Colonic mucosa (tissue), 4 donors: ENCODE measurements at regions not wholly inside any gene's neighbourhood (a gene's known extent, or its start where the extent isn't known, plus 50 kb on each side); places are given as distances from the start of the nearest gene placed in this dataset.
"Not testable (repeated sequence)": the region's sequence is repeated elsewhere in the genome, so short reads cannot be mapped to it uniquely, and the experiment has no call there.

Experiments
- DNase-seq: peaks from one replicate; pipeline ENCODE4 v3.0.0-alpha.2; 2020
- H3K27ac ChIP-seq: fragments of 200-600 bp; one replicate; pipeline ENCODE4 v1.8.0; 2021
- H3K27me3 ChIP-seq: fragments of 200-600 bp; one replicate; pipeline ENCODE4 v1.8.0; 2021
- H3K36me3 ChIP-seq: fragments of 200-600 bp; one replicate; pipeline ENCODE4 v1.8.0; 2021
- H3K4me1 ChIP-seq: fragments of 200-600 bp; one replicate; pipeline ENCODE4 v1.8.0; 2021; ENCODE audit warnings: mild to moderate bottlenecking
- H3K4me3 ChIP-seq: fragments of 200-600 bp; one replicate; pipeline ENCODE4 v1.8.0; 2021
- H3K9ac ChIP-seq, 2 donors: one replicate each; pipeline ENCODE4 v1.7.0; 2013; ENCODE audit warnings: control low read depth in 2 of 2, low read depth in 2 of 2, low read length in 2 of 2
- H3K9me3 ChIP-seq: fragments of 200-600 bp; one replicate; pipeline ENCODE4 v1.8.0; 2021
- CTCF ChIP-seq: fragments of 200-600 bp; IDR thresholded peaks from one replicate; pipeline ENCODE4 v1.8.0; 2022; ENCODE audit warnings: antibody characterized with exemption, mild to moderate bottlenecking
- intact Hi-C: fragments of 100-400 bp; cut with DNase I; formaldehyde crosslinking; loops from one replicate; pipeline ENCODE4 v1.14.1; 2022
- donor health status: healthy.
- donor health status: DM: no; HTN: no; CAD: no.
- donor health status: DM: no; HTN: no; CAD: no.

- no peak overlapping the region for H3K4me3 ChIP-seq
- H3K9me3 ChIP-seq, result no peaks in the 10 kb centered on the region
- no peaks in the 10 kb centered on the region for H3K4me1 ChIP-seq
- no peak overlapping the region for H3K27ac ChIP-seq
- H3K27me3 ChIP-seq, result no peaks in the 10 kb centered on the region
- TF ChIP-seq CTCF, result no peak
- H3K9ac ChIP-seq, result no peak overlapping the region
- no peaks in the 10 kb centered on the region for H3K36me3 ChIP-seq
- no peak for DNase-seq
- intact Hi-C loops, result no loop called here
Measured at GRCh38 chr5:29197631-29198454, 1995.6 kb upstream of the CDH6 start.

- H3K27ac ChIP-seq, result no peak overlapping the region
- H3K27me3 ChIP-seq, result no peaks in the 10 kb centered on the region
- H3K36me3 ChIP-seq, result no peaks in the 10 kb centered on the region
- intact Hi-C loops, result no loop called here
- no peak overlapping the region for H3K9ac ChIP-seq
- H3K4me3 ChIP-seq, result no peak overlapping the region
- TF ChIP-seq CTCF, result no peak
- H3K9me3 ChIP-seq, result no peaks in the 10 kb centered on the region
- no peak for DNase-seq
- no peaks in the 10 kb centered on the region for H3K4me1 ChIP-seq
Measured at GRCh38 chr5:29193972-29194371, 1999.5 kb upstream of the CDH6 start.

GRCh38 chr5:29191269-29192048 lies 2002.0 kb upstream of the CDH6 start:
- H3K27ac ChIP-seq, H3K27me3 ChIP-seq, H3K4me3 ChIP-seq, H3K4me1 ChIP-seq, H3K9me3 ChIP-seq, H3K9ac ChIP-seq, DNase-seq, H3K36me3 ChIP-seq, intact Hi-C loops: not testable (repeated sequence)

- H3K36me3 ChIP-seq, H3K27me3 ChIP-seq, H3K9ac ChIP-seq, intact Hi-C loops, H3K4me3 ChIP-seq, H3K9me3 ChIP-seq, DNase-seq, H3K27ac ChIP-seq, H3K4me1 ChIP-seq: not testable (repeated sequence)
Measured at GRCh38 chr5:29190398-29190797, 2003.1 kb upstream of the CDH6 start.

- H3K27me3 ChIP-seq, H3K27ac ChIP-seq, H3K36me3 ChIP-seq, intact Hi-C loops, H3K4me3 ChIP-seq, H3K9ac ChIP-seq, DNase-seq, H3K4me1 ChIP-seq, H3K9me3 ChIP-seq: not testable (repeated sequence)
Measured at GRCh38 chr5:29186380-29186779, 2007.1 kb upstream of the CDH6 start.

GRCh38 chr5:29185558-29185957 lies 2007.9 kb upstream of the CDH6 start:
- Histone ChIP-seq H3K27me3 (no peaks in the 10 kb centered on the region), H3K27ac (no peak overlapping the region), H3K4me1 (no peaks in the 10 kb centered on the region), H3K9me3 (no peaks in the 10 kb centered on the region), H3K36me3 (no peaks in the 10 kb centered on the region), H3K9ac (no peak overlapping the region), H3K4me3 (no peak overlapping the region)
- intact Hi-C loops, result no loop called here
- no peak for DNase-seq
- TF ChIP-seq CTCF, result no peak

- H3K9me3 ChIP-seq, result no peaks in the 10 kb centered on the region
- H3K27ac ChIP-seq, result no peak overlapping the region
- no peak for TF ChIP-seq CTCF
- H3K27me3 ChIP-seq, result no peaks in the 10 kb centered on the region
- no peak overlapping the region for H3K4me3 ChIP-seq
- no peak for DNase-seq
- H3K36me3 ChIP-seq, result no peaks in the 10 kb centered on the region
- no peaks in the 10 kb centered on the region for H3K4me1 ChIP-seq
- H3K9ac ChIP-seq, result no peak overlapping the region
- intact Hi-C loops, result no loop called here
Measured at GRCh38 chr5:29175774-29176173, 2017.7 kb upstream of the CDH6 start.
